GM23338 (cell line): ENCODE measurements at regions not wholly inside any gene's neighbourhood (a gene's known extent, or its start where the extent isn't known, plus 50 kb on each side); places are given as distances from the start of the nearest gene placed in this dataset.

Experiments
- ATAC-seq: fragments of 200-7000 bp; cut with Tn5 transposase; 3 replicates; pipeline ENCODE4 v1.9.1; 2020
- DNase-seq: peaks from one replicate; pipeline ENCODE4 v3.0.0-alpha.2; 2015; ENCODE audit warnings: low spot score
- H2AFZ ChIP-seq: fragments of 200-600 bp; sonication (generic); 2 replicates; pipeline ENCODE4 v1.8.0; 2016; ENCODE audit warnings: antibody characterized with exemption, mild to moderate bottlenecking, moderate library complexity
- H3F3A ChIP-seq: fragments of 200-600 bp; sonication (generic); replicated peaks from 2 replicates; pipeline ENCODE4 v1.8.0; 2017; ENCODE audit warnings: antibody characterized with exemption, mixed run types, low read depth
- H3K27ac ChIP-seq: fragments of 200-600 bp; sonication (generic); 2 replicates; pipeline ENCODE4 v1.6.1; 2016; ENCODE audit warnings: low read depth
- H3K27me3 ChIP-seq: fragments of 200-600 bp; sonication (generic); 2 replicates; pipeline ENCODE4 v1.8.0; 2016; ENCODE audit warnings: mild to moderate bottlenecking, mixed run types, moderate library complexity; ENCODE audit not compliant: insufficient read depth
- H3K36me3 ChIP-seq: fragments of 200-600 bp; sonication (generic); 2 replicates; pipeline ENCODE4 v1.8.0; 2016; ENCODE audit warnings: mild to moderate bottlenecking; ENCODE audit not compliant: insufficient read depth
- H3K4me1 ChIP-seq: fragments of 200-600 bp; sonication (generic); 2 replicates; pipeline ENCODE4 v1.8.0; 2016; ENCODE audit warnings: mild to moderate bottlenecking, moderate library complexity; ENCODE audit not compliant: insufficient read depth
- H3K4me2 ChIP-seq: fragments of 200-600 bp; sonication (generic); 2 replicates; pipeline ENCODE4 v1.7.1; 2017; ENCODE audit warnings: mixed run types
- H3K4me3 ChIP-seq: fragments of 200-600 bp; sonication (generic); 2 replicates; pipeline ENCODE4 v1.6.1; 2016; ENCODE audit warnings: mixed run types
- H3K79me2 ChIP-seq: fragments of 200-600 bp; sonication (generic); replicated peaks from 2 replicates; pipeline ENCODE4 v1.8.0; 2017; ENCODE audit warnings: mild to moderate bottlenecking; ENCODE audit not compliant: insufficient read depth
- H3K9me2 ChIP-seq: fragments of 200-600 bp; sonication (generic); 2 replicates; pipeline ENCODE4 v1.8.0; 2017; ENCODE audit not compliant: insufficient read depth
- H4K20me1 ChIP-seq: fragments of 200-600 bp; sonication (generic); replicated peaks from 2 replicates; pipeline ENCODE4 v1.8.0; 2017; ENCODE audit warnings: mild to moderate bottlenecking; ENCODE audit not compliant: insufficient read depth
- H3K27ac Mint-ChIP-seq: 2 replicates; pipeline ENCODE4 v1.8.0; 2020; ENCODE audit warnings: inconsistent platforms, mild to moderate bottlenecking, moderate library complexity, mixed read lengths
- H3K27me3 Mint-ChIP-seq: 3 replicates; pipeline ENCODE4 v1.8.0; 2022; ENCODE audit warnings: low read depth, mild to moderate bottlenecking, moderate library complexity, mixed read lengths, inconsistent platforms; ENCODE audit not compliant: insufficient read depth, poor library complexity
- H3K36me3 Mint-ChIP-seq: 3 replicates; pipeline ENCODE4 v1.8.0; 2021; ENCODE audit warnings: low read depth, mild to moderate bottlenecking, inconsistent platforms, moderate library complexity, mixed read lengths
- H3K4me1 Mint-ChIP-seq: 3 replicates; pipeline ENCODE4 v1.8.0; 2020; ENCODE audit warnings: mild to moderate bottlenecking, inconsistent platforms, mixed read lengths
- H3K4me3 Mint-ChIP-seq: 3 replicates; pipeline ENCODE4 v1.8.0; 2021; ENCODE audit warnings: moderate library complexity, mild to moderate bottlenecking, inconsistent platforms, mixed read lengths
- H3K9me3 Mint-ChIP-seq: 3 replicates; pipeline ENCODE4 v1.8.0; 2020; ENCODE audit warnings: moderate library complexity, mild to moderate bottlenecking, inconsistent platforms, mixed read lengths
- CTCF ChIP-seq, 2 experiments: fragments of 200-600 bp in 1 of 2; sonication (generic) in 1 of 2; conservative IDR thresholded peaks; 2 replicates each; pipeline versions ENCODE4 v1.5.1 to v1.6.1; 2016 to 2017; ENCODE audit warnings: antibody characterized with exemption in 2 of 2, low read depth in 2 of 2, mild to moderate bottlenecking in 2 of 2, moderate library complexity in 1 of 2
- JUNB ChIP-seq: IDR thresholded peaks from one replicate; pipeline ENCODE4 v1.6.1; 2016; ENCODE audit warnings: antibody characterized with exemption; ENCODE audit not compliant: unreplicated experiment
- POLR2AphosphoS5 ChIP-seq: IDR thresholded peaks from 2 replicates; pipeline ENCODE4 v1.6.1; 2016; ENCODE audit warnings: antibody characterized with exemption, low read depth
- ZNF462 ChIP-seq: fragments of 250-450 bp; sonication (Bioruptor Pico); IDR thresholded peaks from 2 replicates; pipeline ENCODE4 v1.5.0; 2020; ENCODE audit warnings: mild to moderate bottlenecking, moderate library complexity

- no peaks in the 10 kb centered on the region for H3K27me3 ChIP-seq
- H3K79me2 ChIP-seq = no peaks in the 10 kb centered on the region
- no peaks in the 10 kb centered on the region for H4K20me1 ChIP-seq
- TF ChIP-seq ZNF462 (CRISPR knock-in tag) = peak; percentile 95
- no peak for TF ChIP-seq POLR2AphosphoS5
- peak; percentile 36 to 70; a peak in 3 of 4 replicates for TF ChIP-seq CTCF (conservative IDR thresholded peaks at IDR 0.05; ENCODE audit: low read depth in 2 of 2)
- no peak for TF ChIP-seq JUNB
- Mint-ChIP-seq H3K27ac (no peak overlapping the region), H3K4me1 (peaks cover 10% of the 10 kb centered on the region; the same call in 2 of the 3 replicates), H3K4me3 (no peak overlapping the region), H3K9me3 (no peaks in the 10 kb centered on the region), H3K27me3 (peaks cover 2% of the 10 kb centered on the region), H3K36me3 (no peaks in the 10 kb centered on the region)
- H3K36me3 ChIP-seq = no peaks in the 10 kb centered on the region
- no peak overlapping the region for H2AFZ ChIP-seq
- H3K4me2 ChIP-seq = no peak overlapping the region
- DNase-seq (peak; percentile 64), ATAC-seq (peak; percentile 95)
- no peak overlapping the region for H3K4me3 ChIP-seq
- 0 out of 2 replicates have a peak, but pooled peaks cover 3% of the 10 kb centered on the region for H3K9me2 ChIP-seq
- no peak overlapping the region for H3K27ac ChIP-seq
- no peaks in the 10 kb centered on the region for H3F3A ChIP-seq
- no peaks in the 10 kb centered on the region; the same call in 1 of the 2 replicates for H3K4me1 ChIP-seq
Observed at GRCh38 chr2:219851169-219851568, 223.7 kb downstream of the SLC4A3 start.
